ENCODE measurements at regions not wholly inside any gene's neighbourhood (a gene's known extent, or its start where the extent isn't known, plus 50 kb on each side); places are given as distances from the start of the nearest gene placed in this dataset.

DNA sequence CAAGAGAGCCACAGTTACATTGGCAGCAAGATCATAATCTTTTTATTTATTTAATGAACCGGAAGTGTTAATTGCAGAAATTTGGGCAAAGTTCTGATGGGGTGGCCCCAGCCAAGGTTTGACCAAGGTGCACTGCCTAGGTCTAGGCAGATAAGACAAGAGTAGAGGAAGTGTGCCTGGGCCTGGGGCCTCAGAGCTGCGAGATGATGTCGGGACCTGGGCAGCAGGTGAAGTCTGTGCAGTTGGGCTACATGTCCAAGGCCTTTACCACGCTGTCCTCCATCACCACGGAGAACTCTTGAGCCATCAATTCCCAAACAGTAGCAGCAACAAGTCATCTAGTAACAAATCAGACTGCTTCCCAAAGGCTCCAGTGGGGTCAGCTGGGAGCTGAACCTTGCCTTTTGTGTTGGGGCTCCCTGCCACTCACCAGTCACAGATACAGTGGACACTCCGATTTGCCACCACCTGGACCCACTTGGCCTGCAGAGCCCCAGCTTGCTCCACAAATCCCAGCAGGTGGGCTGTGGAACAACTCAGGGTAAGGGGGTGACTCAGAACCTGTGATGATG lies 52.5 kb upstream of the COMTD1 start:
- no peaks in the 10 kb centered on the region for H3K36me3 ChIP-seq (ENCODE audit: insufficient read depth, low read length)

GRCh38 chr10:75287697-75288096 lies 51.9 kb upstream of the COMTD1 start:
- TF ChIP-seq EZH2 (IDR thresholded peaks at IDR 0.05; ENCODE audit: borderline replicate concordance, low read length) (no peak), CTCF (IDR thresholded peaks at IDR 0.05; ENCODE audit: low read length) (no peak)
- Histone ChIP-seq H3K9ac (ENCODE audit: low read length) (no peak overlapping the region), H2AFZ (ENCODE audit: low read length) (no peak overlapping the region)

More for the DNA sequence above, 52.5 kb upstream of the COMTD1 start:
- Histone ChIP-seq H3K9ac (ENCODE audit: low read length) (no peak overlapping the region), H3K9me2 (ENCODE audit: low read depth, low read length) (no peaks in the 10 kb centered on the region), H3K4me3 (ENCODE audit: low read depth, low read length, poor library complexity, severe bottlenecking) (no peak overlapping the region), H3K27me3 (ENCODE audit: insufficient read depth, low read length) (peaks cover 9% of the 10 kb centered on the region), H2AFZ (ENCODE audit: low read length) (no peak overlapping the region), H4K20me1 (ENCODE audit: insufficient read depth, low read length) (no peaks in the 10 kb centered on the region), H3K27ac (ENCODE audit: low read depth, low read length, poor library complexity, severe bottlenecking) (no peak overlapping the region), H3K4me2 (ENCODE audit: low read length) (no peak overlapping the region), H3K9me3 (ENCODE audit: low read length) (no peaks in the 10 kb centered on the region), H3F3A (ENCODE audit: insufficient read depth, low read length) (no peaks in the 10 kb centered on the region), H3K79me2 (ENCODE audit: insufficient read depth, low read length) (no peaks in the 10 kb centered on the region), H3K4me1 (ENCODE audit: insufficient read depth, low read length, severe bottlenecking) (no peaks in the 10 kb centered on the region)
- TF ChIP-seq CTCF (IDR thresholded peaks at IDR 0.05; ENCODE audit: low read length): no peak
- TF ChIP-seq EZH2 (IDR thresholded peaks at IDR 0.05; ENCODE audit: borderline replicate concordance, low read length): no peak

DNA sequence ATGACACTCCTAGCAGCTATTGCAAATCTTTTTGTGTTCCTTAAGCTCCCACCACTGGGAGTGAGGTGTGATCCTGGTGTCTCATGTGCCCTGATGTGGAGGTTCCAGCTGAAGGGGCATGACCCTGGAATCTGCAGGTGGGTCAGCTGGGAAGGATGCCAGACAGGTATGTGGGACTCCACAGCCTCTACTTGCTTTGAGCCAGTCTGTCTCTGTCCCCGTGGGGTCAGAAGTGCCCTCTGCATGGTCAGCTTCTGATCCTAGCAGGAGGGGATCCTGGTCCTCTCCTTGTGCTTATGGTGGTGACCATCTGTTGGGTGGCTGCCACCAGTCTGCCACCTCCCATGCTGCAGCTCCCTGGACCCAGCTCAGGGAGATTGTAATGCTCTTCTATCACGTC lies 51.1 kb upstream of the COMTD1 start:
- Histone ChIP-seq H4K20me1 (ENCODE audit: insufficient read depth, low read length) (no peaks in the 10 kb centered on the region), H3K4me1 (ENCODE audit: insufficient read depth, low read length, severe bottlenecking) (no peaks in the 10 kb centered on the region), H2AFZ (ENCODE audit: low read length) (no peak overlapping the region), H3F3A (ENCODE audit: insufficient read depth, low read length) (no peaks in the 10 kb centered on the region), H3K9ac (ENCODE audit: low read length) (no peak overlapping the region), H3K36me3 (ENCODE audit: insufficient read depth, low read length) (no peaks in the 10 kb centered on the region), H3K27me3 (ENCODE audit: insufficient read depth, low read length) (peaks cover 9% of the 10 kb centered on the region), H3K4me3 (ENCODE audit: low read depth, low read length, poor library complexity, severe bottlenecking) (no peak overlapping the region), H3K9me2 (ENCODE audit: low read depth, low read length) (no peaks in the 10 kb centered on the region), H3K4me2 (ENCODE audit: low read length) (no peak overlapping the region), H3K79me2 (ENCODE audit: insufficient read depth, low read length) (no peaks in the 10 kb centered on the region), H3K9me3 (ENCODE audit: low read length) (no peaks in the 10 kb centered on the region), H3K27ac (ENCODE audit: low read depth, low read length, poor library complexity, severe bottlenecking) (no peak overlapping the region)
- TF ChIP-seq EZH2 (IDR thresholded peaks at IDR 0.05; ENCODE audit: borderline replicate concordance, low read length) (no peak), CTCF (IDR thresholded peaks at IDR 0.05; ENCODE audit: low read length) (no peak)

More at GRCh38 chr10:75287697-75288096, 51.9 kb upstream of the COMTD1 start:
- no peak overlapping the region for H3K27ac ChIP-seq (ENCODE audit: low read depth, low read length, poor library complexity, severe bottlenecking)
- no peaks in the 10 kb centered on the region for H3K36me3 ChIP-seq (ENCODE audit: insufficient read depth, low read length)
- H3K4me1 ChIP-seq (ENCODE audit: insufficient read depth, low read length, severe bottlenecking): no peaks in the 10 kb centered on the region
- no peak overlapping the region for H3K4me2 ChIP-seq (ENCODE audit: low read length)
- H3F3A ChIP-seq (ENCODE audit: insufficient read depth, low read length): no peaks in the 10 kb centered on the region
- no peaks in the 10 kb centered on the region for H4K20me1 ChIP-seq (ENCODE audit: insufficient read depth, low read length)
- H3K9me2 ChIP-seq (ENCODE audit: low read depth, low read length): no peaks in the 10 kb centered on the region
- no peak overlapping the region for H3K4me3 ChIP-seq (ENCODE audit: low read depth, low read length, poor library complexity, severe bottlenecking)
- no peaks in the 10 kb centered on the region for H3K9me3 ChIP-seq (ENCODE audit: low read length)
- peaks cover 5% of the 10 kb centered on the region; the same call in 1 of the 2 replicates for H3K27me3 ChIP-seq (ENCODE audit: insufficient read depth, low read length)
- H3K79me2 ChIP-seq (ENCODE audit: insufficient read depth, low read length): no peaks in the 10 kb centered on the region

Data from OCI-LY1 (cell line).